GM19351 (cell line): ENCODE measurements at regions not wholly inside any gene's neighbourhood (a gene's known extent, or its start where the extent isn't known, plus 50 kb on each side); places are given as distances from the start of the nearest gene placed in this dataset.
A peak's percentile ranks its signal among the peaks of the same experiment; 100 is the strongest.
"Not testable (repeated sequence)": the region's sequence is repeated elsewhere in the genome, so short reads cannot be mapped to it uniquely, and the experiment has no call there.

ENCODE experiments used
- ATAC-seq: cut with Tn5 transposase; IDR thresholded peaks from one replicate; pipeline ENCODE4 v1.9.1; 2021; ENCODE audit warnings: mild to moderate bottlenecking, moderate library complexity; ENCODE audit not compliant: unreplicated experiment

GRCh38 chr5:14954216-14954615, 82.6 kb upstream of the ANKH start:
- no peak for ATAC-seq

- ATAC-seq, result no peak
Measured at GRCh38 chr5:14953075-14953607, 81.6 kb upstream of the ANKH start.

- no peak for ATAC-seq
Measured at GRCh38 chr5:14948383-14948782, 76.8 kb upstream of the ANKH start.

- ATAC-seq, result peak; percentile 82
Measured at GRCh38 chr5:14946815-14947620, 75.4 kb upstream of the ANKH start.

- ATAC-seq, result no peak
Measured at GRCh38 chr5:14945450-14945849, 73.9 kb upstream of the ANKH start.

GRCh38 chr5:14944996-14945395, 73.4 kb upstream of the ANKH start:
- no peak for ATAC-seq

GRCh38 chr5:14944350-14944739, 72.8 kb upstream of the ANKH start:
- no peak for ATAC-seq

- no peak for ATAC-seq
Measured at GRCh38 chr5:14942212-14942611, 70.6 kb upstream of the ANKH start.

- ATAC-seq, result no peak
Measured at GRCh38 chr5:14937254-14937653, 65.7 kb upstream of the ANKH start.

GRCh38 chr5:14936588-14936987, 65.0 kb upstream of the ANKH start:
- no peak for ATAC-seq

- ATAC-seq, result no peak
Measured at GRCh38 chr5:14935341-14935740, 63.8 kb upstream of the ANKH start.

GRCh38 chr5:14932902-14933469, 61.4 kb upstream of the ANKH start:
- no peak for ATAC-seq

- no peak for ATAC-seq
Measured at GRCh38 chr5:14930486-14930885, 58.9 kb upstream of the ANKH start.

GRCh38 chr5:14929293-14930065, 57.9 kb upstream of the ANKH start:
- no peak for ATAC-seq

- ATAC-seq, result no peak
Measured at GRCh38 chr5:14928661-14929060, 57.1 kb upstream of the ANKH start.

GRCh38 chr5:14925326-14925725, 53.7 kb upstream of the ANKH start:
- ATAC-seq, result no peak

- not testable (repeated sequence) for ATAC-seq
Measured at GRCh38 chr5:14922952-14923351, 51.4 kb upstream of the ANKH start.

GRCh38 chr5:14922456-14922855, 50.9 kb upstream of the ANKH start:
- ATAC-seq, result no peak
